GM20000 (cell line): ENCODE measurements at regions not wholly inside any gene's neighbourhood (a gene's known extent, or its start where the extent isn't known, plus 50 kb on each side); places are given as distances from the start of the nearest gene placed in this dataset.

Experiments
- DNase-seq: peaks from one replicate; pipeline ENCODE4 v3.0.0; 2012; ENCODE audit warnings: low spot score
- TF ChIP-seq, protein P1 (sequence below): IDR thresholded peaks from 2 replicates; pipeline ENCODE4 v1.5.1; 2012; ENCODE audit warnings: mild to moderate bottlenecking, control low read depth; ENCODE audit errors: extremely low read depth, missing control alignments

GRCh38 chr1:38431535-38432376, 385.2 kb upstream of the POU3F1 start:
- TF ChIP-seq, protein P1, sequence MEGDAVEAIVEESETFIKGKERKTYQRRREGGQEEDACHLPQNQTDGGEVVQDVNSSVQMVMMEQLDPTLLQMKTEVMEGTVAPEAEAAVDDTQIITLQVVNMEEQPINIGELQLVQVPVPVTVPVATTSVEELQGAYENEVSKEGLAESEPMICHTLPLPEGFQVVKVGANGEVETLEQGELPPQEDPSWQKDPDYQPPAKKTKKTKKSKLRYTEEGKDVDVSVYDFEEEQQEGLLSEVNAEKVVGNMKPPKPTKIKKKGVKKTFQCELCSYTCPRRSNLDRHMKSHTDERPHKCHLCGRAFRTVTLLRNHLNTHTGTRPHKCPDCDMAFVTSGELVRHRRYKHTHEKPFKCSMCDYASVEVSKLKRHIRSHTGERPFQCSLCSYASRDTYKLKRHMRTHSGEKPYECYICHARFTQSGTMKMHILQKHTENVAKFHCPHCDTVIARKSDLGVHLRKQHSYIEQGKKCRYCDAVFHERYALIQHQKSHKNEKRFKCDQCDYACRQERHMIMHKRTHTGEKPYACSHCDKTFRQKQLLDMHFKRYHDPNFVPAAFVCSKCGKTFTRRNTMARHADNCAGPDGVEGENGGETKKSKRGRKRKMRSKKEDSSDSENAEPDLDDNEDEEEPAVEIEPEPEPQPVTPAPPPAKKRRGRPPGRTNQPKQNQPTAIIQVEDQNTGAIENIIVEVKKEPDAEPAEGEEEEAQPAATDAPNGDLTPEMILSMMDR = no peak

DNA sequence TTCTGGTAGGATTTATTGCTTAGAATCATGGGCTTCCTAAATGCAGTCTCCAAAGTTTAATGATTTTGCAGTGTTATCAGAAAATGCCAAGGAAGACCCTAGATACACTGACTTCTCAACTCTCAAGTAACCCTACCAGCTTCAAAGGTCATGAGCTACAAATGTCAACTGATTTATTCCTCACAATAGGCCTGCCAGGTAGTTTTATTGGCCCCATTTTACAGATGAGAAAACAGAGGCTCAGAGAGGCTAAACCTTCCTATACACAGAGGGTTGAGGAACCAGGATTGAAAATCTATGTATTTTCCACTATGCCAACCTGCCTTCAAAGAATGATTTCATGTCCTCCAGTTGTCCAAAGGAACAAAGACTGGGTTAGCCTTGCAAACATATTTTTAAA, 384.4 kb upstream of the POU3F1 start:
- TF ChIP-seq, protein P1 = no peak
- no peak for DNase-seq

More at GRCh38 chr1:38431535-38432376, 385.2 kb upstream of the POU3F1 start:
- no peak for DNase-seq

DNA sequence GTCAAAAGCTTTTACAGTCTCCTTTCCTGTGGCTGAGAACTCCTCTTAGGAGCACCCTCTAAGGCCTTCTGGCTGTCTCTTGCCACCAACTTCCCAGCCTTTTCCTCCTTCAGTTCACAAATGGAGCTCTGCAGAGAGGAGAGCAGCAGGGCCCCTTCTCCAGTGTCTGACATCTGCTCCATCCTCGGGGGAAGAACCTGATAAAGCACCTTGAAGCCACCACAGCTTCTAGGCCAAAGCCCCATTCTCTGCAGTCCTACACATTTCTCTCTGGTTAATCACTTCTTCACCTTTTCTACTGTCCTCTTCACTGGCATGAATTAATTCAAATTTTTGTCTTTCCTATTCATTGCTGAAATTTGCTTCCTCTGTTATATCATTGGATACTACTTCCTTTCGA, 378.1 kb upstream of the POU3F1 start:
- no peak for DNase-seq
- TF ChIP-seq, protein P1 = no peak

DNA sequence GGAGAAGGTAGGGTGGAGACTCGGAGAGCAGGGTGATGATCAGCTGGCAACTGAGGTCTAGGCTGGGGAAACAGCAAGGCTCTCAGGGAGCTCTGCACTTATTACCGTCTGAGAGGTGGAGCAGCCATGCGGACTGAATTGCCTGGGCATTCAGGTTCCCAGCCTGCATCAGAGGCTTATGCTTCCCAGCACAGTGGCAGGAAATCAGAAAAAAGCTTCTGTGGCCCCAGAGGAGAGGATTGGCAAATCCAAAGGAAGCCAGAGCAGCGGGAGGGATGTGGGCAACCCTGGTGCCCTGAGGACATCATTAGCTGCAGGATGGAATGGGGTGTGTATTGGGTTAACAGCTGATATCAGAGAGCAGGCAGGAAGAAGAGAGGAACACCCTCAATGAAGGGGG, 374.1 kb upstream of the POU3F1 start:
- TF ChIP-seq, protein P1 = no peak
- DNase-seq = no peak

GRCh38 chr1:38418195-38419030, 371.8 kb upstream of the POU3F1 start:
- TF ChIP-seq, protein P1 = no peak

DNA sequence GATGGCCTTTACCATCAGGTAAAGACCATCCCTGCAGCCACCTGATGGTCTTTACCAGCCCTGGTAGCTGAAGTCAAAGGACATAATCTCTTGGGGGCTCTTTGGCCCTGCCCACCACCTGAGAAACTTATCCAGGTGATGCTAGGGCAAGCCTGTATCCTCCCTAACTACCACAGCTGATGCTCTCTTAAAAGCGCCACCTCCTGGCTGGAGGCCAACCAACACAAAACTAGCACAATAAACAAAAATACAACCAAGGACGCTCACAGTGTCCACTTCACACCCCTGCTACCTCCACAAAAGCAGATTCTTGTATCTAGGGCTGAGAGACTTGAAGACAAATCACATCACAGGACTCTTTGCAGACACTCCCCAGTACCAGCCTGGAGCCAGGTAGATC, 357.1 kb upstream of the POU3F1 start:
- TF ChIP-seq, protein P1 = peak; percentile 20
- no peak for DNase-seq

More at GRCh38 chr1:38418195-38419030, 371.8 kb upstream of the POU3F1 start:
- no peak for DNase-seq

GRCh38 chr1:38402230-38402815, 355.7 kb upstream of the POU3F1 start:
- TF ChIP-seq, protein P1 = no peak
- DNase-seq = no peak
